ENCODE measurements at regions not wholly inside any gene's neighbourhood (a gene's known extent, or its start where the extent isn't known, plus 50 kb on each side); places are given as distances from the start of the nearest gene placed in this dataset.
"Not testable (repeated sequence)": the region's sequence is repeated elsewhere in the genome, so short reads cannot be mapped to it uniquely, and the experiment has no call there.

DNA sequence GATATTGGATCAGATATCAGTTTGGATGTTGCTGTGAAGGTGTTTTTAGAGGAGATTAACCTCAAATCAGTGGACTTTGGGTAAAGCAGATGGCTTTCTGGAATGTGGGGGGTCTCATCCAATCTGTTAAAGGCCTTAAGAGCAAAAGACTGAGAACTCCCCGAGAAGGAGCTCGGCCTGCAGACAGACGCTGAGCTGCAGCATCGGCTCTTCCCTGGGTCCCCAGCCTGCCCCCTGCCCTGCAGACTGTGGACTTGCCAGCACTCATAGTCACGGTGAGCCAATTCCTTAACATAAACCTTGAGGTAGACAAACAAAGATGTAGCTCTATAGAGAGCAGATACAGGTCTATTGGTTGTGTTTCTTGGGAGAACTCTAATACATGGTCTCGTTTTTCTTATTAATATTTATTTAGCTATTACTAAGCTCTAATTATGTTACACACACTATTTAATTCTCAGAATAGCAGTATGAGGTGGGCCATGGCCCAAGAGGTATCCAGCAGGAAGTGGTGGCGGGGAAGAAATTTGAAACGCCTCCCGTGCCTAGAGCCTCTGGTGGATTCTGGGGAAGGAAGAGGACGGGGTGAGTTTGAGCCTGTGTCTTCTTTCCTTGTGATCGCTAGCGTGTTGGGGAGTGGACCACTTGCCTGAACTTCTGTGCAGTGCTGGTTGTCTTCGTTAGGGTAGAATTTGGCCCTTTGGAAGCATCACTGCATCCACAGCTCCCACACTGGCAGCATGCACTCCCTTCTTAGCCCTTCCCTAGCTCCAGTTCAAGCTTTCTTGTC, 305.3 kb downstream of the TEX29 start:
- FAIRE-seq = no peak

DNA sequence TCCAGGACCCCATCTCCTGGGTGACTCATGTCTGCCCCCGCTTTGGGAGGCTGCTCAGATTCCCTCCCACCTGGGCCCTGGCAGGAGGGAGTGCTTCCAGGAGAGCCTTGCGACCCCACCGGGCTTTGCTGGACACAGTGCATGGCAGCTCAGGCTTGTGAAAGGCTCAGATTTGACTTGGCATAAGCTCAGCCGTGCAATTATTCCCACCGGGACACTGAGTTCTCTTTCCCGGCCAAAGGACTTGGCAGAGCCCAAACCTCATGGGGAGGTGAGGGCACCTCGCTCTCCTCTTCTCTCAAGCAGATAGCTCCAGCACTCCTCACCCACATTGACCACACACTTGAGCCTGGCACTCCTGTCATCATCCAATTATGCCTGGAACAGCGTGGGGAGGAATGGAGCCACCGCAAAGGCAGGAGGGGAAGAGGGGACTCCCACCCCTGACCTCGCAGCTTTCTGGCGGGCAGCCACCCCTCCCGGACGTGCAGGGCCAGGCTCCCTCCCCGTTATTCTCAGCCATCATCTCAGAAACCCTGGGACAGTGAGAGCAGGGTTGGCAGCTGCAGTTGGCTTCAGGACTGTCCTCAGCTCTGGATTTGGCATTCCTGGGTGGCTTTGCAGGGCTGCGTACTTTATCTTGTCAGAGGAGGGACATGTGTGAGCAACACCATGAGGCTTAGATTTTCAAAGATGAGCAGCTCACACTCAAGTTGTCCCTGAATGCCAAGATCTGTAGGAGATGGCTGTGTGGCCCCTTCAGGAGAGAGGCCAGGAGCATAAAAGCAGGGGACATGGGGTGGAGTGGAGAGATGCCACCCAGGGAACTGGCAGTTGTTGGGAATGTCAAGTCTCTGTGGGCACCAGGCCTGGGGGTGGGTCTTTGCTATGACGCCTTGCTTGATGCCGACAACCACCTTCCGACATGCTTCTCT, 306.2 kb downstream of the TEX29 start:
- FAIRE-seq = no peak

DNA sequence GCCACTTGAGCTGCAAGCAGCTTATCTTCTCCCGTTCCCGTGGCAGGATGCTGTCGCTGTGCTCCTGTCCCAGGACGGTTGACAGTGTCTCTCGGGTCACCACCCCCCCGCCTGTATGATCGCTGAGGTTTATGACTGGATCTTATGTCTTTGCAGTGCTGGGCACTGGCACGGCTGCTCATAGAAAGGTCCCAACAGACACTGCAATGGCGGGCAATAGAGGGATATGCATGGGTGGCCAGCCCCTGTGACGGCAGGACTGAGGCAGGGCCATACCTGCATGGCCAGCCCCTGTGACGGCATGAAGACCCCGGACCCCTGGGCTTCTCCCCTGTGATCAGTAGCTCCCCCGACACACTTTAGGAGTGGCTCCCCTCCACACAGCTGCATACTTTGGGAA, 307.2 kb downstream of the TEX29 start:
- no peak for FAIRE-seq

DNA sequence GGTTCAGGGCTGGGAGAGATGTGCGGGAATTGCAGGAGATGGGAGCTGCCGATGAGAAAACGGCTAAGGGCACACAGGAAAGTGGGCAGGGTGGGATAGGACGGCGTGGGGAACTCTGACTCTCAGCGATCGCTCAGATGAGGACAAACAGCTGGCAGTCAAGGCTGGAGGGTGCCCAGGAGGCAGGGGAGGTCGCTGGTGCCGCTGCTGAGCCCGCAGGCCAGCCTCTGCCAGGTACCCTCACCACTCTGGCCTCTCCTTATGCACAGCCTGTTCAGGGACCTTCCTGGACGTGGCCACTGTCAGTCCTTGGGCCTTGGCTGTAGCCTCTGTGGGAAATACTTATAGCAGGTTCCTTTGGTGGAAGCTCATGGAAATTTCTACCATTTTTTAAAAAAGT, 308.6 kb downstream of the TEX29 start:
- FAIRE-seq = no peak

DNA sequence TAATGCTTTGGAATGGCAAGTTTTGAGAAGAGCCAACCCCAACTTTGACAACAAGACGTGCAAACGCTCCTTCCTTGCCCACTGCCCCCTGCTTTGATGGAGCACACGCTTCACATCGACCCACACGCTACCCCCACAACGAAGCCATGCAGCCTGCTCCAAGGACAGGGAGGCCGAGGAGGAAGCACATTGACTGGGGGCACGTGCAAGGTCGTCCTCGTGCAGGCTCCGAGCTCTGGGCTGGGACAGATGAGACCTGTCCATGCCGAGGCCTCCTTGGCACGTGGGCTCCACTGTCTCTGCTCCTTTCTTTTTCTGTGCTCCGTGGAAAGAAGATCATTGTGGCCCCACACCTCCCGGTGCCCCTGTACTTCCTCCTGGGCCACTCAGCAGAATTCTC, 309.0 kb downstream of the TEX29 start:
- no peak for FAIRE-seq

DNA sequence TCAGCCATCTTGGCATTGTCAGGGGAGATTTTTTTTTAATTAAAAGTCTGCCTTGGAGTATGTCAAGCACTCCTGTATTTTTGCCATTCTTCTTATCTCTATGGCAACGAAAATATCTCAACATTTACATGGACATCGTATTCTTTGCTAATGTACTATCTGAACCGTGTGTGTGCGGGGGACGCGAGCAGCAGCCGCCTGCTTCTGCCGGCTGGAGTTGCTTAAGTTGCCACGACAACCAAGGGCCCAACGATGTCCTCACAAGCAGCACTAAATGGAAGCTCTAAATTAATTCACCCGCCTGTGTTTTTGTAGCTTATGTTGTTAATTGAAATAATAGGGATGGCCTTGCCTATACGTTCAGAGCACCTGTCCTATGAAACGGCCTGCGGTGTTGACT, 309.5 kb downstream of the TEX29 start:
- no peak for FAIRE-seq

DNA sequence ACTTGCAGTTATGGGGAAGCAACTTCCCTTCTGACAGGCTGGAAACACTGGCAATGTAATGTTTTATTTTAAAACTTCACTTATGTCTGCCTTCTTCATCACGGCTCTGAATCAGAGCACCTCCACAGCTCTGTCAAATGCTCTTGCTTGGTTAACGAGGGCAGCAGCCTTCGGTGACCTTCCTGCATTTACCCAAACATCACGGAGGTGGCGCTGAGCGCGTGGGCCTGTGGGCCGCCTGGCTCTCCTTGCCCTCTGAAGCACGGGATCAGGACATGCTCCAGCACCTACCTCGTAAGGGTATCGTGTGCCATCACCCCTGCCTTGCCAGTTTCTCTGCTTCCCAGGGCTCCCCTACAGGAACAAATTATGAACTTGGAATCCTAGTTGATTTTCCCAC, 310.0 kb downstream of the TEX29 start:
- no peak for FAIRE-seq

DNA sequence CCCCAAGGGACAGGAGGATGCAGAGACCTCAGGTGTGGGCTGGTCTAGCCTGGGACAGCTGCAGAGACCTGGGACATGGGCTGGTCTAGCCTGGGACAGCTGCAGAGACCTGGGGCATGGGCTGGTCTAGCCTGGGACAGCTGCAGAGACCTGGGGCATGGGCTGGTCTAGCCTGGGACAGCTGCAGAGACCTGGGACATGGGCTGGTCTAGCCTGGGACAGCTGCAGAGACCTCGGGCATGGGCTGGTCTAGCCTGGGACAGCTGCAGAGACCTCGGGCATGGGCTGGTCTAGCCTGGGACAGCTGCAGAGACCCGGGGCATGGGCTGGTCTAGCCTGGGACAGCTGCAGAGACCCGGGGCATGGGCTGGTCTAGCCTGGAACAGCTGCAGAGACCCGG, 310.8 kb downstream of the TEX29 start:
- FAIRE-seq = not testable (repeated sequence)

DNA sequence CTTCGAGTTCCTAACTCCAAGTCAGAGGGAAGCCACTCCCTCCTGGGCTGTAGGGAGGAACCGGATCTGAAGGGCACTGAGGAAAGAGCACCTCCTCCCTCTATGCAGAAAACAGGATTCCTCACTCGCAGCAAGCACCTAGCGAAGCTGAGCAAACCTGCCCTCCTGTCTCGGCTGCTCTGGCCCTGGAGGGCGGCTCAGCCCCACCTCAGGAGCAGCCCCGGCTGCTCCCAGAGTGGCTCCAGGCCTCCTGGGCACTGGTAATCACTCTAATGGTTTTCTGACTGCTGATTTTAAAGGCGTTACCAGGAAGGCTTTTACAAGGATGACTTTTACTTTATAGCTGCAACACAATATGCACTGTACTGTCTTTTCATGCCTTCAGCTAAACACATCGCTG, 312.5 kb downstream of the TEX29 start:
- no peak for FAIRE-seq

DNA sequence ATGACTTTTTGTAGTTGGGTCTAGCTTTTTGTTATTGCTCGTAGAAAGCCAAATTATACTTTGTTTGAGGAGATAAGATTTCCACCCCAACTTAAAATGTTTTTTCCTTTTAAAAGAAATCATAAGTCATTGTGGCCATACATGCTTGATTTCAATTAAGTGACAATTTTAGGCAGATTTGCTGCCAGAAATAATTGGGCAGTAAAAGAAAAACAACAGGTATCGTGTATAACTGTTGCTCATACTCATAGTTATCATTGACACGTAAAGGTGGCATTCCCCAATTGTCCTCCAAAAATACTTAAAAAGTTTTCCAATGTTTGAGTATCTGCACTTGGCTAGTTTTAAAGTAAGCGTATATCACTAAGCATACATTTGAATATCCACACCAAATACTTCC, 313.0 kb downstream of the TEX29 start:
- no peak for FAIRE-seq

DNA sequence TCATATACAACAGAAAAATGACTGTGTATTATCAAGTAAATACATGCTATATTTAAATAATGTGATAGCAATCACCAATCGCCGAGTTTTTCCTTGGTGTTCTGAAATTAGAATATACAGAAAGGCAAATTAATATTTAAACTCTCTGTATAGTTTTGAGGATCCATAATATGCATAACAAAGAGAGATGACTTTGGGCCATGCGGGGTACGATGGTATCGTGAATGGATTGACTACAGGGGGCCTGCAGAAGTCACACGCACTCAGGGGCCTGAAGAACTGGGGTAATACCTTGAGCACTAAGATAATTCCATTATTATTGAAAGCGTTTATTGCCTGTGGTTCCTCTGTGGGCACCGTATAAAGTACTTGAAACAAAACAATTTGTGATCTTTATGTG, 314.0 kb downstream of the TEX29 start:
- no peak for FAIRE-seq

DNA sequence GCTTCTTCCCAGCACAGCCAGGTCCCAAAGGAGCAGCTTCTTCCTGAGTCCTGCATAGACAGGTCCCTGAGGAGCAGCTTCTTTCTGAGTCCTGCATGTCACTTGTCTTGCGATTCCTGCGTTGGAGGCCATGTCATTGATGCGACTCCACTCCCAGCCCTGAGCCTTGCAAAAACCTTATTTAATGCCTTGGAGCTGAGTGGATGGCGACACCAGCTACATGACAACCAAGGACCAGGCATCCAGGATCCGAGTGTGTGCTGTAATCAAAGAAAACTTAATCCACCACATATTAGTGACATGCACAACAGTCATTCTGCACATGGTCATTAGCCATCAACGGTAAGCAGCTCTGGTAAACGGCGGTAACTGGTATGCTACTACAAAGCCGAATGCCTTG, 315.8 kb downstream of the TEX29 start:
- FAIRE-seq = no peak

DNA sequence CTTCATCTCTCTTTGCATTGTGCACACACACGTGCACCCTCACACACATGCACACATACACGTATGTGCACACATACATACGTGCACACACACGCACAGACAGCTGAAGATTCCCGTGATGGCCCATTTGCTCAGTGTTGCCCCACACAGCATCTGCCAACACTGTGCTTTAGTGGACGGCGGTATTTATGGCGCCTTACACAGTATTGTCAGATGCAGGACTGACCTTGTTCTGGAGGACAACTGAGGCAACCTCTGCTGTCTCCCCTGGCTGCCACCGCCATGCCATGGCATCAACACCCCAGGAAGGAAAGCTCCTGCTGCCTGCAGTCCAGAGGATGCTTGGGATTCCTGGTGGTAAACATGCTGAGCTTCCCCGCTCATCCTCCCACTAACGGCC, 316.4 kb downstream of the TEX29 start:
- FAIRE-seq = no peak

DNA sequence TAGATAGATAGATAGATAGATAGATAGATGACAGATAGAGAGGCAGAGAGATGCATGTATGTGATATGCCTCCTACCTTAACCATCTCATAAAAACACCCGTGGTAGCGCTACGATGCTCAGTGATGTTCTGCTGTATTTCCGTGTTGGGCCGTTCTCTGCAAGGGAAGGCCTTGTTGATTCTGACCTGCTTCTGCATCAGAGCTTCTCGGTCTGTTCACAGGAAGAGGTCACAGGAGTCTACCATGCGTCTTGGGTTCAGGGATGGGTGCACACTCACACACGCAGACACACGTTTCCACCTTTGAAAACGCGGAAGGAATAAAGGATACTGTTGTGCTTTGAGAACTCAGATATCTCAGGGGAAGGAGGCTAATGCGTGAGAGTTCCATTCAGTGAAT, 316.9 kb downstream of the TEX29 start:
- FAIRE-seq = no peak

DNA sequence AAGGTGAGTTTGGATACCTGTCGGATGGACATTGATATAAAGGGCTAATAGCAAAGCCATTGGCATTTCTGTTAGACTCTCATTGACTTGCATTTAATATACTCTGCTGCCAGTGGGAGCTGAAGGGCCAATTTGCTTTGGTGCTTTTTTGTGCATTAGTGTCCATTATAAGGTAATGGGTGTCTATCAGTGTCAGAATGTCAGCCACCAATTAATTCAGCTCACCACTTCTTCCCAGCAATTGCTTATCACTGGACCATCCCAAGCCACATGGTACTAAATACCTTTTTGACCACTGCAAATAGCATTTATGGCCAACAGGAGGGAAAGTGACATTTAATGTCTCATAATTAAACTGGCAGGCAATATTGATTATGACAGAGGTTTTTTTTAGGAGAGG, 317.8 kb downstream of the TEX29 start:
- no peak for FAIRE-seq

DNA sequence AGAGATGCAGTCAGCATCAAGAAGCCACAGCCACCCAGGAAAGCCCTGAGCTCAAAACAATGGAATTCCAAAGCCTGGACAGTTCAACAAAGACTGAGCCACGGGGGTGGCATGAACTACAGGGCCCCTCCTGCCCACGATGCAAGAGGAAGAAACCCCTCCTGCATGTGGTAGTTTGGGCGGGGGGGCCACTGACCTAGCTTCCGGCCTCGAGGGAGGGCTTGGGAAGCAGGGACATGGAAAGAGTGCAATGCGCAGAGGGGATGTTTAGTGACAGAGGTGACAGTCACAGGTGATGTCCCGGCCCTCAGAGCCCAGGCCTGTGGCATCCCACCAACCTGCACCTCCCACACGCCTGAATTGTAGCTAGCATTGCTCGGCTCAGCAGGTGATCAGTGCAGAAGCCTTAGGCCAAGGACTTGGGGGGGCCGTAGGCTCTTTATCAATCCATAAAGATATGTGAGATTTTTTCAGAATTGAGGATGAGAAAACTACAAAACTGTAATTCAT, 318.8 kb downstream of the TEX29 start:
- FAIRE-seq = no peak

DNA sequence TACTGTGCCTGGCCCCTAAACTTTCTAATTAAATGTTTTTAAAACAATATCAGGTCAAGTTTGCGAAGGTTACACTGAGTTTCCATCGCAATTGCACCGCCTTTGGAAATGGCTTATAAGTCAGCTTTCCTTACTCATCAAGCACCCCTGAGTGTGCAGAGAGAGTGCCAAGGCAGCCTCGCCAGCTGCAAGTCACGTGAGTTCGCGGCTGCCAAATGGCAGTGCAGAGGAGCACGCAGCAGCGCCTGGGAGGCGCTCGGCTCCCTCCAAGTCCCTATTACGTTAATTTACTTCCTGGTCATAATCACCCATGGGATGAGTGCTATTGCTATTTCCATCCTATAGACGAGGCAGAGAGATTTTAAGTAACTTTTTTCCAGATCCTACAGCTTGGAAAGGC, 319.6 kb downstream of the TEX29 start:
- no peak for FAIRE-seq

DNA sequence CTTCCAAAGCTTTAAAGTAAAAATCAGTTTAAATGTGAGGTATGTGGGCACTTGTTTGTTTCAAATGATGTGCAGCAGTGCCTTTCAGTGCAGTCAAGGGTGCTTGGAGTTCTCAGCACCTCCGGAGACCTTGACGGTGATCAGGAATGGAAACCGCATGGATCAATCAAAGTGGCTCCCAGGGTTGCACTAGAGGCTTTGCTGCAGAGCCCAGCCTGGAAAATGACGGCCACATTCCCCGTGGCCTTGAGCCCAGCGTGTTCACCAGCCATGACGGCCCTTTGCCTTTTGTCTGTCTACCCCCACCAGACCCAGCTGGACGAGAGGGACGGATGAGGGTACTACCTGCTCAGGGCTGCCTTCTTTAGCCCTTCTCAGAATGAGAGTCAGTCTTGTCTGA, 320.0 kb downstream of the TEX29 start:
- FAIRE-seq = no peak

DNA sequence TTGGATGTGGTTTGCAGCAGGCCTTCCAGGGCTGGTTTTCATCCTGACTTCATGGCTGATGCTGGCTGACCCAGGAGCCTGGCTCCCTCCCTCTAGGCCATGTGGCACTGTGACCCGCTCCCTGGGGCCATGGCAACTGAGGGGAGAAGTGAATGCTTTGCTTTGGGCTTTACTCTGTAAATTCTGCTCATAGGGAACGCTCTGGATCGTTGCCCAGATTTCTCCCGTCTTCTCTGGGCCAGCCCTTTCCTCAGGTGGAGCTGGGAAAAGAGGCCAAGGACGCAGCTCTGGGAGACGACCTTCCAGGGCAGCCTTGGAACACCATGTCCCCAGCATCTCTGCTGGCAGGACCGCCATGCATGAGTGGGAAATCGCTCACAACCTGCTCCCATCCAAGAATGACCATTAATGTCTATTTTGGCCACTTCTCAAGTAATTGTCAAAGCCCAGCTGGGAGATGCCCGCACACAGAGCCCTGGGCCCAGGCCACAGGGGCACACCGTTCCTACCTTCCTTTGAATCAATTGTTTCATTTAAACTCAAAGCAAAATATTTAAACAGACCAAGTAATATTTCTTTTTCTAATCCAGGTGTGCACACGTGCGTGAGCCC, 321.8 kb downstream of the TEX29 start:
- no peak for FAIRE-seq

DNA sequence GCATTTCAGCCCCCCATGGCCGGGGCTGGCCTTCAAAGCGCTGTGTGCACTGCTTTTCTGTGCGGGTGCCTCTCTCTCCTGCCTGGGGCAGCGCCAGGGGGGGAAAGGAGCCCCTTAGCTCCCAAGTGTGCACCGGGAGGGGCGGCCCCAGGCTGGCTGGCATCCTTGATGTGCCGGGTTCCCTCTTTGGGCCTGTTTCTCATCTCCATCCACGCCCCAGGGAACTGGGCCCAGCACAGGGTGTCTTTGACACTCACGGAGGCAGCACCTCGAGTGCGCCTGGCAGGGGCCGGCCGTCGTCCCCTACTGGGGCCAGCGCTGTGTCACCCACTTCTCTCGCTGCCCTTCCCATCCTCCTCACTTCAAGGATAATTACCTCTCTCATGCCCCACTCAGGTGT, 324.3 kb downstream of the TEX29 start:
- FAIRE-seq = no peak

DNA sequence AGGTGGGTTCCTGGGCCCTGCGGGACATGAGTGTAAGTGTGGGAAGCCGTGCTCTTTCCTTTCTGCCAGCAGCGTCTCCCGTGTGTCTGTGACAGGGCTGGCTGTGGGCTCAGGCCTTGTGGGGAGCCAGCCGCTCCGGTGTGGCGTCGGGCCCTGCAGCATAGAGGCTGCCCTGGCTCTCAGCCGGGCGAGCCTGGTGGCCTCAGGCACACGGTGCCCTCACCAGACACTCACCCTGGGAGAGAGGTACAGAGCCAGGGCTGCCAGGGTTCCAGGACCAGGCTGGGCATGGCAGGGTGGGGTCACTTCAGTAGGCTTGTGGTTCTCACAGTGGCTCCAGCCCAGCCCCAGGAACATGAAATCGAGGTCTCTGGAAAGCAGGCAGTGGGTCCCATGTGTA, 324.8 kb downstream of the TEX29 start:
- no peak for FAIRE-seq

DNA sequence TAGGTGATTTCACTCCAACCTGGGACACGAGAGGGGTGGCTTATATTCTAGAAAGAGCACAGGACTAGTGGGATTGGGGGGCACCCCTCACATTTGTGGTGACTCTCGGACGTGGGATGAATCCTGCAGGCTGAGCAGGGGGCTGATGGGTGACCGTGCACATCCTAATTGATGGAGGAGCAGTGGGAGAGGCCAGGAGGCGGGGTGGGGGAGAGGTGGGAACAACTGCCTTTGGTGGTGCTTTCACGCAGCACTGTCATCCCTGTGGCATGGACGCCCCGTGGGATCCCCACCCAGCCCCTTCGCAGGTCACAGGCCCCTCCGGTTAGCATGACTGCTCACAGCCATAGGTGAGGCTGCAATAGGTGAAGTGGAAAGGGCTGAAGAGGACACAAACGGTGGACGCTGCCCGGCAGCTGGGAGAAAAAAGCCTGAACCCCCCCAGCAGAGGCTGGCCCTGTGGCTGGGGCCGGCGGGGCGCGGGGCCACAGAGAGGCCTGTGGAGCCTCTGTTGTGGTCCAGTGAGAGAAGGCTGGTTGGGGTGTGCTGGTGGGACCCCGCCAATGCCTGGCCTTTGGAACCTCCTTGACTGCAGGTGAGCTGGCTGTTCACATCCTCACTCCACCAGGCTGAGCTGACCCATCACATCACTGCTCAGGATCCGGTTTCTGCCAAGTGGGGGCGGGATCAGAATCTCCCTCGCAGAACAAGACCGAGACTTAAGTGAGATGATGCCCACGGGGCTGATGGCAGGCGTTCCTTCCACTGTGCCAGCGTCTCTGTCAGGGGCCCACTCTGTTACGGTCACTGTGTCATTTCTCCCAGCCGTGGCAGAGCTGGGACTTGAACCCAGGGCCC, 325.4 kb downstream of the TEX29 start:
- FAIRE-seq = no peak

DNA sequence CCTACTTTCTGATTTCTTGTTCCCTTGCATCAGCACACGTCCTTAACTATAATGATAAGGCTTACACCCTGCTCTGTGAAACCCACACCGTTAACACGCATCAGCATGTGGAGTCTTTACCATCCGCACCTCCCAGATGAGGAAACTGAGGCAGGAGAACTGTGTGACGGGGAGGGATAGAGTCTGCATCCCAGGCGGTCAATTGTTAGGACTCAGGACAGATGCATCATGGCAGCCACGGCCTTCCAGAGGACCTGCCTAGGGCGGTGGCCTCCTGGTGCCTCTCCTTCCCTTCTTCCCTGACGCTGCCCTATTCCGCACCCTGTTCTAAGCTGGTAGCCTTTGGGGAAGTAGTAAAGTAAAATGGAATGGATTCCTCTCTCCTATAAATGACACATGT, 326.0 kb downstream of the TEX29 start:
- FAIRE-seq = no peak
